ENCODE measurements at regions not wholly inside any gene's neighbourhood (a gene's known extent, or its start where the extent isn't known, plus 50 kb on each side); places are given as distances from the start of the nearest gene placed in this dataset.

- TF ChIP-seq, protein P1, sequence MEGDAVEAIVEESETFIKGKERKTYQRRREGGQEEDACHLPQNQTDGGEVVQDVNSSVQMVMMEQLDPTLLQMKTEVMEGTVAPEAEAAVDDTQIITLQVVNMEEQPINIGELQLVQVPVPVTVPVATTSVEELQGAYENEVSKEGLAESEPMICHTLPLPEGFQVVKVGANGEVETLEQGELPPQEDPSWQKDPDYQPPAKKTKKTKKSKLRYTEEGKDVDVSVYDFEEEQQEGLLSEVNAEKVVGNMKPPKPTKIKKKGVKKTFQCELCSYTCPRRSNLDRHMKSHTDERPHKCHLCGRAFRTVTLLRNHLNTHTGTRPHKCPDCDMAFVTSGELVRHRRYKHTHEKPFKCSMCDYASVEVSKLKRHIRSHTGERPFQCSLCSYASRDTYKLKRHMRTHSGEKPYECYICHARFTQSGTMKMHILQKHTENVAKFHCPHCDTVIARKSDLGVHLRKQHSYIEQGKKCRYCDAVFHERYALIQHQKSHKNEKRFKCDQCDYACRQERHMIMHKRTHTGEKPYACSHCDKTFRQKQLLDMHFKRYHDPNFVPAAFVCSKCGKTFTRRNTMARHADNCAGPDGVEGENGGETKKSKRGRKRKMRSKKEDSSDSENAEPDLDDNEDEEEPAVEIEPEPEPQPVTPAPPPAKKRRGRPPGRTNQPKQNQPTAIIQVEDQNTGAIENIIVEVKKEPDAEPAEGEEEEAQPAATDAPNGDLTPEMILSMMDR (IDR thresholded peaks at IDR 0.05; ENCODE audit: low read length), result no peak
- no peak for TF ChIP-seq EZH2 (optimal IDR thresholded peaks at IDR 0.05; ENCODE audit: low read depth, low read length)
- no peak for TF ChIP-seq EZH2phosphoT487 (IDR thresholded peaks at IDR 0.05; ENCODE audit: low read length)
Measured at GRCh38 chr2:67221266-67221665, 175.9 kb upstream of the ETAA1 start.

Measured in MM.1S (cell line).